ENCODE measurements at regions not wholly inside any gene's neighbourhood (a gene's known extent, or its start where the extent isn't known, plus 50 kb on each side); places are given as distances from the start of the nearest gene placed in this dataset.

GRCh38 chr1:40921981-40922677, 57.4 kb upstream of the CTPS1 start:
- TF ChIP-seq CTCF (IDR thresholded peaks at IDR 0.05; ENCODE audit: extremely low read depth in 1 of 2, insufficient read depth in 1 of 2, low read depth in 1 of 2, low read length in 2 of 2) = no peak
- no peak for TF ChIP-seq JUN (IDR thresholded peaks at IDR 0.05; ENCODE audit: borderline replicate concordance, insufficient read depth, insufficient read length, low read depth)
